NCI-H2196 (cell line): ENCODE measurements at regions not wholly inside any gene's neighbourhood (a gene's known extent, or its start where the extent isn't known, plus 50 kb on each side); places are given as distances from the start of the nearest gene placed in this dataset.

Source experiments
- DNase-seq: peaks from one replicate; lab custom pipeline; 2025; ENCODE audit not compliant: unreplicated experiment; lab: John Stamatoyannopoulos, UW

DNA sequence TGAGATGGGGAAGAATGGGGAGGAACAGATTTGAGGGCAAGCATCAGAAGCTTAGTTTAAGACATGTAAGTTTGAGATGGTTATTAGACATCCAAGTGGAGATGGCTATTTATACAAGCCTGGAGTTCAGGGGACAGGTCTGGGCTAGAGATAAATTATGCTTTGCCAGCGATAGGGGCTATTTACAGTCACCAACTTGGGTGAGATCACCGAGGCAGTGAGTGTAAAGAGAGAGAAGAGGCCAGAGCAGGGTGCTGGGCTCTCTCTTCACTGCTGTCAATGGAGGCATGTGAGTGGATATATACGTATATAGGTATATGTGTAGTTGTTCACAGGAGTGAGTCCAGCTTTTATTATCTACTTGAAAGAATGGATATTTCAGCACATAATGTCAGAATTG lies 81.0 kb downstream of the QPCT start:
- no peak for DNase-seq

DNA sequence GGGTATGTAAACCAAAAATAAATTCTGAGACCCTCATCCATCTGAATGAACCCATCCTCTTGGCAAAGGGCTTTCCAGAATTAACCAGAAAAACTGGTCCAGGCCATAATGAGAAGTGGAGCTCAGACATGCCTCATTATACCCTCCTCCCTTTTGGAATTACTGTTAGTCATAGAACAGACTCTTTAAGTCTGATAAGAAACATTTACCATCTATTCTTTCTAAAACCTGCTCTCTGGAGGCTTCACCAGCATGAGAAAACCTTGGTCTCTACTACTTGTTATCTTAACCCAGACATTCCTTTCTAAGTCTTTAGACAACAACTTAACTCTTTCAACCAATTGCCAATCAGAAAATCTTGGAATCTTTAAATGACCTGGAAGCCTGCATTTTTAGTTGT lies 82.8 kb downstream of the QPCT start:
- DNase-seq: no peak

DNA sequence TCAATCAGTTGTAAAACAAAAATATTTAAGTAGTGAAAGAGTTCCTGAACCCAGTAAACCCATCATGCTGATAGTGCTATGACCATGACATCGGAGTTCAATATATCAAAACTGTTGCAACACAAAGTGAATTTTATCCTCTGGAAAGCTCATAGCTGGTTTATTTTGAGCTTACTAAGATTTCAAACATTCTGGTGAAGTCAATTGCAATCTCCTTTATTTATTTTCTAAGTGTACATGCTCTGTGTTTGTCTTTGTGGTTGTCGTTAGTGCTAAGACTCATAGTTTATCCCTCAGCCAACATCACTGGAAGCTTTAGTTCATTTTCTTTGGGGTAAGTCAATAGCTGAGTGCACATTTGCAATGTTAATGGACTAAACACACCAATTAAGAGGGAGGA lies 91.9 kb downstream of the QPCT start:
- DNase-seq: no peak

DNA sequence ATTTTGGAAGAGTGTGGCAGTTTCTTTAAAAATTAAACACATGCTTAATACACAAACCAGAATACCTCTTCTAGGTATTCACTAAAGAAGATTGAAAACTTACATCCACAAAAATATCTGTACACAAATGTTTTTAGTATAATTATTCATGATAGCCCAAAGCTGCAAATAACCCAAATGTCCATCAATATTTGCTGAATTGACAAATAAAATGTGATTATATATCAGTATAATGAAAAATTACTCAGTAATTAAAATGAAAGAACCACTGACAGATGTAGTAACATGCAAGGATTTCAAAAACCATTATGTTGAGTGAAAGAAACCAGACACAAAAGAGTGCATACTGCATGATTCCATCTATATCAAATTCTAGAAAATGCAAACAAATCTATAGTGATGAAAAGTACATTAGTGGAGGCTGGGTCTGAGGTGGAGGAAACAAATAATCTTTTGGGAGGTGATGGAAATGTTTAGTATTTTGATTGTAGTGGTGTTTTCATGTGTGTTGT lies 94.8 kb downstream of the QPCT start:
- DNase-seq: no peak

DNA sequence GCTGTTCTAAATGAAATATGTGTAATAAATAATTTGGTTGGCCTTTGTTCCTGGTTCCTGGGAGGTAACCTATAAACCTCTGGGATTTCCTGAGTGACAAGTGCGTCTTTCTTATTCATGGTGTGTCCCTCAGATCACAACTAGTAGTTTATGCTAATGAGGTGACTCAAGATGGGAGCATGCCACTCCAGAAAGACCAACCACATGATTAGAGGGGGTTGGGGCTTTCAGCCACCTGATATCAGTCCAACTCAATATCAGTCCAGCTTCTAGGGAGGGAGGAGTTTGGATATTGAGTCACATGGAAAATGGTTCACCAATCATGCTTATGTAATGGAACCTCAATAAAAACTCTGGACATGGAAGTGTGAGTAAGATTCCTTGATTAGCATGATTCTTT lies 96.6 kb downstream of the QPCT start:
- no peak for DNase-seq

DNA sequence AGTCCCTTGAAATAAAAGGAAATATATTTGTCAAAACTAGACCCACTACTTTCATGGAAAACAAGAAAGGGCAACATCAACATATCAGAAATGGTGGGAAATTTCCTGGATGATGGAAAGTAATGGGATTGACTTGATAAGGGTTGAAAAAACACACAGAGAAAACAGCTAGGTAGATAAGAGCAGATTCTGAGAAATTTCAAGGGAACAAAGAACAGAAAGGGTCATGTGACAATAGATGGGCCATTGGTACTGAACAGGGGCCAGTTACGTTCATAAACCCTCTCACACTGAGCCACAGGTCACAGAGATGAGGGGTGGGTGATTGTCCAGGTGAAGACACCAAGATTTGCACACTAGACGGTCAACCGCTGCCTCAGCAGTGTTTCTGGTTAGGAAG lies 98.7 kb downstream of the QPCT start:
- no peak for DNase-seq

DNA sequence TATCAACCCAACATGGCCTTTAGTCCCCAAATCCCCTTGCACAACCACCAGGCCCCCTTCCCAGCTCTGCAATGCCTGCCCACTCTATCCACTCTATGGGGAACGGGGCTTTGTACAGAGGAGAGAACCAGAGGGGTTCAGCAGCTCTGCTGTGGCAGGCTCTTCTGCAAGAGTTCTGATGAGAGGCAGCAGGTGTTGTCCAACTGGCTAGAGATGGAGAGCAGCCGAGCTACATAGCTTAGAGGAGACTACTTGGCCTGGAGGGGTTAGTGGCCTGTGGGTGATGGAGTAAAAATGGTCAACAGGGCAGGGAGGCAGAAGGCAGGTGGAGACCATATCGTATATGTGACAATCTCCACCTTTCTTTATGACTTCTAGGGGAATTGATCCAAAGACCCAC lies 103.0 kb downstream of the QPCT start:
- no peak for DNase-seq

DNA sequence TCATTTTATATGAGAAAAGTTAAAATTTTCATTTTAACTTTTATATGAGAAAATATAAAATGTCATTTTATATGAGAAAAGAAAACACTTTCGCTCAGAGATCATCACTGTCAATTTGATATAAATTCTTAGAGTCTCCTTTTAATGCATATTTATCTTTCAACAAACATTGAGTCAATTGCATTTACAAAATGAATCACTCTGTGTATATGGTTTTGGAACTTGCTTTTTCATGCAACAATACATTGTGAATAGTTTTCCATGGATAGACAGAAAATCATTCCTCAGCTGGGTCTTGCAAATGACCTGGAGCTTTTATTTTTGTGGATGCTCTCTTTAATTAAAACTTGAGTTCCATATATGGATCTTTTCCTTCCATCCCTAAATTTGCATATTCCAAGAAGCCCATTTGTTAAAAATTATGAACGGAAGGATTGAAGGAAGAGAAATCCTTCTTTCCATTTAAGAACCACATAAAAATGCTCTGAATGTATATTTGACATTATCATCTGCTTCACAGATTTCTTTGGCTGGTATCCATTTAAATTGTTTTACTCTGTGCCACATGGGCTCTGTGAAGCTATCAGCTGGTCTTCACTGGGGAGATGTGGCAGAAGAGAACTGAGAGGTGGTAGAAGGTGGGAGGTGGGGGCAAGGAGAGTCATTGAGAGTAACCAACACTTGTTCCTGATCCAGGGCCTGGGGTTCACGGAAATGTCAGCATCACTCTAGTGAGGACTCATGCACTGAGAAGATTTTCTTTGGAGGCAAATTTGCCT lies 104.1 kb downstream of the QPCT start:
- no peak for DNase-seq

DNA sequence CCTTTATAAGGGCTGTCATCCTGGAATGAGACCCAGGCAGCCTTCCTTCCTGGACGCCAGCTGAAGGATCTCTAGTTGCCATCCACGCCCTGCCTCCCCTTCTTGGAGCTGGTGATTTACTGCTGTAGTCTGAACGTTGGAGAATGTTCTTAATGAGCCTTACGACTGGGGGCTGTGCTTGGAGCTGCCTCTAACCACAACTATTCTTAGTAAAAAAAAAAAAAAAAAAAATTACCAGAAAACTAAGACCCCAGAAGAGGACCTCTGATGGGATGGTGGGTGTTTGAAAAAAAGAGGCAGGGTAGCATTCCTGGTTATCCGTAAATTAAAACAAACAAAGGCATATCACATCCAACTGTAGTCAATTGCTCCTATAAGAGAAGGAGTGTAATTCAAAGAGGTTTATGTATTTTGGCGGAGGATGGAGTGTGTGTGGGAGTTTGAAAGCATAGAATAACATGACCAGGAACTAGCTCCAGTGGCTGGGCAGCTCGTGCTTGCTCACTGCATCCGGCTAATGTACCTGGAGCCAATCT lies 105.4 kb downstream of the QPCT start:
- no peak for DNase-seq

DNA sequence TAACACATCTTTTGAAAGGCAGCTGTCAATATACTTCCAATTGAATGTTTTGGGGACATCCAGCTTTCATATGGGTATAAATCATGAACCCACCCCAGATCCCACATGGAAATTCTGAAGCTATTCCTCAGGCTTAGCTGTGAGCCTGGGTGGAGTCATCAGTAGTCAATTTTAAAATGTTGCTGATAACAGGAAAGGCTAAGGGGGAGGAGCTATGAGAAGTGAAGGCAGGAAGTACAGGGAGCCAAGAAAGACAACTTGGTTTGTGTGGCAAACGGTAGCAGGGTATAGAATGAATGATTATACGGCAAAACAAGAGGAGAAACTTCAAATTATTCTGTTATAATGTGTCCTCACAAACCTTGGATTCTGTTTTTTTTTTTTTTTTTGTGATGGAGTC lies 108.6 kb downstream of the QPCT start:
- DNase-seq: no peak

DNA sequence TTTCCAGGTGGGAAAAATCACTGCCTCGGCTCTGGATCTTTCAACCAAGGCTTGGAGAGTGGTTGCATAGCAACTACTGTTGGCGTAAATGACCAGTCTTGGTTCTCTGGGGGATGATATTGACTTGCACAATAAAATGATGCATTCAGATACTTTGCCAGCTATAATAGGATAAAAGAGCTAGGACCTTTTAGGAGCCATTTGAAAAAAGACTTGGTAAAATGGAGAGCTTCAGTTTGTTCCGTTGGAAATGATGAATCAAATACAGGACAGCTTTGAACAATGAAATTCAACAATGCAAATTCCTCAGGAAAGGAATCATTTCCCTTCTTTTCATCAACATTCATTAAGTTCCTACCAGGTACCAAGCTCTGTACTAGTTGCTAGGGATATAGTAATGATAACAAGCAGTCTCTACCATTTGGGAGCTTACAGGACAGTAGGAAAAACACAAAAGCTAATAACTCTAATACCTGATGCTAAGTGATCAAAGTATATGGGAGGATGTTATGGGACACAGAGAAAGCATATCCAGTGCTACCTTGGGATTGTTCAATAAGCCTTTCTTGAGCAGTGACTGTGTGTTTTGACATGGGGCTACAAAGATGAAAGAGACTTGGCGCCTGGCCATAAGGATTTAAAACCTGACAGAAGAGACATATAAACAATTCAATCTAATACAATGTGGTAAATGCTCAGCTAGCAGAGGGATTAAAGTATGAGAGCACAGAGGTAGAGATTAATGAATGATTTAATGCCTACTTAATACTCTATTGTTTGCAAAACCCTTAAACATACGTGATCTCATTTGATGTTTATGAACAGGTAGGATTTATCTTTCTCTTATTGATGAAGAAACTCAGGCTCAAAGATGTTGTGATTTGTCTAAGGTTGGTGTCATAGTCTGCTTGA lies 110.7 kb downstream of the QPCT start:
- no peak for DNase-seq

DNA sequence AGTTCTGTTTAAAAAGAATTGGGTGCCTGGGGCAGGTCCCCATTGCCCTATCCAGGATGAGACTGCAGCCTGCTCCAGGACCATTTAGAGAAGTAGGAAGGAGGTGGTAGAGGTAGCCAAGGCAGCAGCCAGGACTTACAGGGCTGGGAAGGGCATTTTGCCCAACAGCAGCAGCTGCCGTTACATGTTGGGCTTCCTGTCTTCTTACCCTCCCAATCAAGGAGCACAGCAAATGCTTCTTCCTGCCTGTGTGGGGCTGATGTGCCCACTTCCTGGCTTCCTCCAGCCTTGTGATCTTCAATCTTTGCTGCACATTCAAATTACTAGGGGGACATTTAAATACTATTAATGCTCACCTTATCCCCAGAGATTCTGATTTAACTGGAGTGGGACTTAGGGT lies 112.0 kb downstream of the QPCT start:
- no peak for DNase-seq

DNA sequence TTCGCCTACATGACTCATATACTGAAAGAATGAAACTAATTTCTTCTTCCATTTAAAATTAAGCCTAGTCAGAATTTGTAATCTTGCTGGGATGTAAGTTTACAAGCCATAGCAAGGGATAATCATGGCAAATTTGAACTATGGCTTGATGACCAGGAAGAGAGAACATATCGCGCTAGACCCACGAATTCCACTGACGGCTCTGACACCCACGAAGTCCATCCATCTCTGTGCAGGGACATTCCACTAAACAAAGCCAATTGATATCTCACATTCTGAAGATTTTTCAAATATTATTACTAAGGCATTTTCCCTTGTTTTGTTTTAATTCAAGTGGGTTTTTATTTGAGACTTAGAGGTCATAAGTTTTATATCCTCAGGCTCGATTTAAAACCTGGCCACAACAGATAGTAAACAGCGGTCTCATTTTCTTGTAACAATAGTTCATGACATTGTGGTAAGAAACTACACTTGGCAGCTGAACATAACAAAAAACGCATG lies 113.0 kb downstream of the QPCT start:
- no peak for DNase-seq

DNA sequence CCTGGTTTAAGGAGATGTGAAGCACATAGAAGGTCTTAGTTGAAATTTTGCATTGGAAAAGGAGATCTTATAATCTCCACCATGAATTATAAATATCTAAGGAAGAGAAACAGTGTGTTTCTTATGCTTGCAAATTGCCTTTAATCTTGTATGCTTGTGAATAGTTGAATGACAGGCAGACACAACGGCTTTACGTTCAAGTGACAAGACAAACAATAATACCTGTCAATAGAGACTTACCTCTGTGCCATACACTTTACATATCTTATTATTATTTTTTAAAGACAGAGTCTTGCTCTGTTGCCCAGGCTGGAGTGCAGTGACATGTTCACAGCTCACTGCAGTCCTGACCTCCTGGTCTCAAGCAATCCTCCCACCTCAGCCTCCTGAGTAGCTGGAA lies 113.7 kb downstream of the QPCT start:
- DNase-seq: no peak

DNA sequence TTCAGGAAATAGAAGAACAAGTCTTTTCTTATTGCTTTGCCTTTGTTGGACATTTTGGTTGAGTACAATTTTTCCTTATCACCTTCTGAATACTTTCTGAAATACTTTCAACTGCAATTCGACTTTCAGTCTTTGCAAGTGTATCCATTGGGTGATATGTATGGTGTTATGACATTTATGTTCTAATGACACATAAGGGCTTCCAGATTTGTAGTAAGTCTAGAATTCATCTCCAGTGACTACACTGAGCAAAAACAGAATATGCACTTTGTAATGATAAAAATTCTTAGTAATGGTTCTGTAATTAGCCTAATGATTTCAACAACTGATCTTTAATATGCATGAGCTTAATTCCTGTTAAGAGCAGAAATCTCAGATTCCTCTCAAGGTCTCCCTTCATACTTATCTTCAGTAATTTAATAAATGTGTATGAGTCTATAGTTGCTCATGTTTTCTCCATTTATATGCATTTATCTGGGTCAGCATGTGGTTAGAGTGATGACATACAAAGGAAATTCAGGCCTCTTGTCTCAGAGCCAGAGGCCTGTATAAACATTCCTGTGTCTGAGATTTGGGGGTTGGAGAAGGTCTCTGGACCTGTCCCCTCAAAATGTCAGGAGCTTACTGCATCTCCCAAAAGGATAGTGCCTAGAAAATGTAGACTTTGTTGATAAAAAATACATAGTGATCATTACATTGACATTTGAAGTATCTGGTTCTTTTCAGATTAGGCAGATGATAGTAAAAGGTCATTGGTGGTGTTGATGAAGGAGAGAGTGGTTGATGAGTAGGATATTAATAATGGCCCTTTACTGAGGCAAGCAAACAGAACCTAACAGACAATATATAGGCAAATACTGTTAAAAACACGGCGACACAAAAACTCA lies 114.9 kb downstream of the QPCT start:
- no peak for DNase-seq

DNA sequence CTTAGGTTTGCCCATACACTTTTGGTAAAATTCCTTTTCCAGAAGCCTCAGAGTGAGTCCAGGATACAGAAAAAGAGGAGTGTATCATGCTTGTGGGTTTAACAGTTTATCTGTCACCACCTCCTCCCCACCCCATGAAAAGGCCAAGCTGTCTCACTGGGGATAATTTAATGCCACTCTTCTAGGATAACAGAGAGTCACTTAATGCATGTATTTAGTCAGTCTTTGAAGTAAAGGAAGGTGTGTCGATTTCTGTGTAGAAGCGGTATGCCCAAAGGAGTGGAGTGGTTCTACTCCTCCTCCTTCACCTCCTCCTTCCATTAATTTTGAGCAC lies 116.4 kb downstream of the QPCT start:
- DNase-seq: no peak

DNA sequence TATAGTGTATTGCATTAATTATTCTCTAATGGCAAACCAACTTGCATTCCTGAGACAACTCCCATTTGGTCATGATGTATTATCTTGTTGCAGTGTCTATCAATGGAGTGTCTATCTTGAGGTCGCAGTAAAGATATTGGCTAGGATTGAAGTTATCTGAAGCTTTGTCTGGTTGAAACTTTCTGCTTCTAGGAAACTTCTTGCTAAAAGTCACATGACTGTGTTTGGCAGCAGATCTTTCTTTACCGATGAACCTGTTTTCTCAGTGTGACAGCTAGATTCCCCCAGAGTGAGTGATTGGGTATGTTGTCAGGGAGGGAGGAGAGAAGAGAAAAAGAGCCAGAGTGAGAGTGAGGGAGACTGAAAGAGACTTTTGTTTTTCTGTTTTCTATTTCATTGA lies 119.6 kb downstream of the QPCT start:
- no peak for DNase-seq

DNA sequence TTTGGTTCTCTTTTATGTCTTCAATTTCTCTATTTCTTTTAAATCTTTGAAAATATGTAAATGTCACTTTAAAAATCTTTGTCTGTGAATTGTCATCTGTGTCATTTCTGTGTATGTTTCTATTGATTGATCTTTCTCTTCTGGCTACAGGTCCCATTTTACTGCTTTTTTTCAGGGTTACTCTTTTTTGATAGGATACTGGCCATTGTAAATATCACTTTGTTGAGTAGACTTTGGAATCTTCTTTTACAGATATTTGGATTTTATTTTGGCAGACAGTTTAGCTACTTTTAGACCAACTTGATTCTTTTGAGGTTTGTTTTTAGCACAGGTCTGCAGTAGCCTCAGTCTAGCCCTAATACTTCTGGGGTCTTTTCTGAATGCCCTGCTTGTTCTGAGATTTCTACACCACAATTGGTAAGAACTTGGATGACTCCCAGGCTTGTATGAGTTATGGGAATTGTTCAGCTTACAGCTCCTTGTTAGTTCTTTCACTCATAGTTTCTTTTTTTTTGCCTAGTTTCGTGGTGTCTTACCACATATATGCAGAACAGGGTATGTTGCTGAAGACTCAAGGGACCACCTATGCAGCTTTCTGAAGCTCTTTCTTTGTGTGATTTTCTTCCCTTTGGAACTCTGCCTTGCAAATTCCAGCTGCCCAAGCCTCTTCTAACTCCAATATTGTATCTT lies 122.2 kb downstream of the QPCT start:
- no peak for DNase-seq

DNA sequence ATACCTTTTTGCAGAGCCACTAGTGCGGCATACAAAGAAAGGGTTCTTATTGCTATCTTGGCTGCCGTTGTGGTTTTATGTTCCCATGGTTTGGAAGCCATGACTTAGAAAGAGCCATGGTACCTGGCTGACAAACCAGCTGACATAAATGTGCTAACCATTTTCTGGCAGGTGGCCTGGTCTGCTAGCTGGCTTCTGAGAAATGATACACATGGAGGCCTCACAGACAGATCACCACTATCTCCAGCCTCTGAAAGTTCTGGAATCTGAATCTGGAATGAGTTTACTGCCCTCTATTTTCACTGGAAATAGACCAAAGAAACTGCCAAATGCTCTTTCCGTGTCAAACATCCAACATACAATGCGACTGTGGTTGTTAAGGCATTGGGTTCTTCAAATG lies 123.7 kb downstream of the QPCT start:
- no peak for DNase-seq

DNA sequence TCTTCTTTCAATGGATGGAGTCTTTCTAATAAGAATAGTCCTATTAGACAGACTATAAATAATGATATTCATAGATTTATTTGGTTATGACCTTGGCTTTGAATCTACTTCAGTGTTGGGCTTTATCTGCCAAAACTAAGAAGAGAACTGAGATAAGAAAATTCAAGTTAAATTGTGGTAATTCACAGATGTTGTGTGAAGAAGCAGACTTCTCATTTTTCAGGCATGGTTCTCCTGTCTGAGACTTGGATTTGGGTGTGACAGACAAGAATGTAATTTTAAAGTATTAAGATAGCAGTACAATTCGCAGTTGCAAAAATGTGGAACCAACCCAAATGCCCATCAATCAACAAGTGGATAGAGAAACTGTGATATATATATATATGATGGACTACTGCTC lies 124.7 kb downstream of the QPCT start:
- no peak for DNase-seq
